PC-3 (cell line): ENCODE measurements at regions not wholly inside any gene's neighbourhood (a gene's known extent, or its start where the extent isn't known, plus 50 kb on each side); places are given as distances from the start of the nearest gene placed in this dataset.

Experiments
- ATAC-seq: fragments of 200-7000 bp; cut with Tn5 transposase; 2 replicates; pipeline ENCODE4 v1.9.1; 2020; ENCODE audit warnings: mild to moderate bottlenecking, moderate library complexity
- BruUV-seq: library from RNA; stranded (reverse); fragments of 400-500 nt; replicated peaks from 2 replicates; lab custom pipeline; 2021; lab: Mats Ljungman, UMichigan
- CTCF ChIA-PET: fragments of 300-600 bp; sonication (Branson Sonifier 250); formaldehyde crosslinking; loops from one replicate; lab custom pipeline; 2022; ENCODE audit warnings: antibody characterized with exemption; lab: Charles Lee
- POLR2A ChIA-PET: fragments of 300-600 bp; sonication (Branson Sonifier 250); formaldehyde crosslinking; loops from one replicate; lab custom pipeline; 2022; ENCODE audit warnings: antibody characterized with exemption; ENCODE audit not compliant: unreplicated experiment; lab: Charles Lee
- DNase-seq: peaks from one replicate; pipeline ENCODE4 v3.0.0-alpha.2; 2015
- H2AFZ ChIP-seq: fragments of 300-600 bp; sonication (generic); 2 replicates; pipeline ENCODE4 v1.6.0; 2016; ENCODE audit warnings: antibody characterized with exemption, low read length
- H3F3A ChIP-seq: fragments of 300-600 bp; sonication (generic); one replicate; pipeline ENCODE4 v1.6.0; 2017; ENCODE audit warnings: antibody characterized with exemption, low read length, control low read depth, mild to moderate bottlenecking; ENCODE audit not compliant: unreplicated experiment
- H3K27ac ChIP-seq: fragments of 300-600 bp; sonication (generic); 2 replicates; pipeline ENCODE4 v1.5.1; 2016; ENCODE audit warnings: mild to moderate bottlenecking, low read length
- H3K27me3 ChIP-seq: fragments of 300-600 bp; sonication (generic); 2 replicates; pipeline ENCODE4 v1.6.1; 2016; ENCODE audit warnings: low read length, mixed read lengths
- H3K36me3 ChIP-seq: fragments of 300-600 bp; sonication (generic); 2 replicates; pipeline ENCODE4 v1.6.1; 2016; ENCODE audit warnings: low read depth, mixed run types, low read length, mixed read lengths
- H3K4me1 ChIP-seq: fragments of 300-600 bp; sonication (generic); 2 replicates; pipeline ENCODE4 v1.5.1; 2016; ENCODE audit warnings: low read length; ENCODE audit not compliant: insufficient read depth
- H3K4me2 ChIP-seq: fragments of 300-600 bp; sonication (generic); 2 replicates; pipeline ENCODE4 v1.6.0; 2016; ENCODE audit warnings: low read length
- H3K4me3 ChIP-seq: fragments of 300-600 bp; sonication (generic); 2 replicates; pipeline ENCODE4 v1.5.1; 2016; ENCODE audit warnings: mild to moderate bottlenecking, low read length, mixed read lengths
- H3K79me2 ChIP-seq: fragments of 300-600 bp; sonication (generic); 2 replicates; pipeline ENCODE4 v1.6.1; 2017; ENCODE audit warnings: low read length, mixed read lengths
- H3K9ac ChIP-seq: fragments of 300-600 bp; sonication (generic); 2 replicates; pipeline ENCODE4 v1.6.0; 2016; ENCODE audit warnings: mild to moderate bottlenecking, low read length
- H3K9me2 ChIP-seq: fragments of 300-600 bp; sonication (generic); replicated peaks from 2 replicates; pipeline ENCODE4 v1.6.1; 2016; ENCODE audit warnings: mixed run types, low read length, mixed read lengths
- H3K9me3 ChIP-seq: fragments of 300-600 bp; sonication (generic); 2 replicates; pipeline ENCODE4 v1.6.1; 2016; ENCODE audit warnings: low read length, mixed read lengths
- H4K20me1 ChIP-seq: fragments of 300-600 bp; sonication (generic); 2 replicates; pipeline ENCODE4 v1.6.1; 2016; ENCODE audit warnings: low read length, mixed read lengths
- EZH2 ChIP-seq: fragments of 300-600 bp; sonication (generic); IDR thresholded peaks from one replicate; pipeline ENCODE4 v1.6.1; 2017; ENCODE audit warnings: antibody characterized with exemption, mild to moderate bottlenecking, low read length; ENCODE audit not compliant: unreplicated experiment
- EZH2phosphoT487 ChIP-seq: fragments of 300-600 bp; sonication (generic); IDR thresholded peaks from 2 replicates; pipeline ENCODE4 v1.6.1; 2018; ENCODE audit warnings: mild to moderate bottlenecking, antibody characterized with exemption, low read length, borderline replicate concordance
- intact Hi-C: fragments of 100-400 bp; cut with micrococcal nuclease; formaldehyde crosslinking; loops from 2 replicates; pipeline ENCODE4 v1.9.0; 2023
- TF ChIP-seq, protein P1 (sequence below): fragments of 300-600 bp; sonication (generic); conservative IDR thresholded peaks from 2 replicates; pipeline ENCODE4 v1.5.1; 2017; ENCODE audit warnings: antibody characterized with exemption, low read depth, mild to moderate bottlenecking, low read length

- TF ChIP-seq, protein P1, sequence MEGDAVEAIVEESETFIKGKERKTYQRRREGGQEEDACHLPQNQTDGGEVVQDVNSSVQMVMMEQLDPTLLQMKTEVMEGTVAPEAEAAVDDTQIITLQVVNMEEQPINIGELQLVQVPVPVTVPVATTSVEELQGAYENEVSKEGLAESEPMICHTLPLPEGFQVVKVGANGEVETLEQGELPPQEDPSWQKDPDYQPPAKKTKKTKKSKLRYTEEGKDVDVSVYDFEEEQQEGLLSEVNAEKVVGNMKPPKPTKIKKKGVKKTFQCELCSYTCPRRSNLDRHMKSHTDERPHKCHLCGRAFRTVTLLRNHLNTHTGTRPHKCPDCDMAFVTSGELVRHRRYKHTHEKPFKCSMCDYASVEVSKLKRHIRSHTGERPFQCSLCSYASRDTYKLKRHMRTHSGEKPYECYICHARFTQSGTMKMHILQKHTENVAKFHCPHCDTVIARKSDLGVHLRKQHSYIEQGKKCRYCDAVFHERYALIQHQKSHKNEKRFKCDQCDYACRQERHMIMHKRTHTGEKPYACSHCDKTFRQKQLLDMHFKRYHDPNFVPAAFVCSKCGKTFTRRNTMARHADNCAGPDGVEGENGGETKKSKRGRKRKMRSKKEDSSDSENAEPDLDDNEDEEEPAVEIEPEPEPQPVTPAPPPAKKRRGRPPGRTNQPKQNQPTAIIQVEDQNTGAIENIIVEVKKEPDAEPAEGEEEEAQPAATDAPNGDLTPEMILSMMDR, result no peak
- TF ChIP-seq EZH2phosphoT487, result no peak
Observed at GRCh38 chrX:10365532-10366265, 208.9 kb downstream of the CLCN4 start.

GRCh38 chrX:10367406-10367805 is 210.6 kb downstream of the CLCN4 start:
- H4K20me1 ChIP-seq, result no peaks in the 10 kb centered on the region
- ChIA-PET CTCF (no interaction called here), POLR2A (no interaction called here)
- H3K27me3 ChIP-seq, result no peaks in the 10 kb centered on the region
- H3K4me3 ChIP-seq, result no peak overlapping the region
- TF ChIP-seq, protein P1, result no peak
- TF ChIP-seq EZH2phosphoT487 (no peak), EZH2 (no peak)
- intact Hi-C loops, result no loop called here
- H3K9ac ChIP-seq, result no peak overlapping the region
- no peaks in the 10 kb centered on the region for H3F3A ChIP-seq
- no peak overlapping the region for H3K27ac ChIP-seq
- no peaks in the 10 kb centered on the region for H3K4me1 ChIP-seq
- BruUV-seq, result no TSS peak
- ATAC-seq, result no peak
- no peak overlapping the region for H3K4me2 ChIP-seq
- H2AFZ ChIP-seq, result no peak overlapping the region
- H3K9me3 ChIP-seq, result no peaks in the 10 kb centered on the region
- H3K79me2 ChIP-seq, result no peaks in the 10 kb centered on the region
- no peak for DNase-seq
- H3K36me3 ChIP-seq, result no peaks in the 10 kb centered on the region
- H3K9me2 ChIP-seq, result no peaks in the 10 kb centered on the region

More at GRCh38 chrX:10365532-10366265, 208.9 kb downstream of the CLCN4 start:
- ChIA-PET CTCF (interaction anchor here (0.6 kb wide), 1 partner anchor 842 kb away, joined by 4 read pairs; no protein-coding TSS in a partner anchor), POLR2A (interaction anchor here (0.6 kb wide), 1 partner anchor 127 kb away, joined by 3 read pairs; no protein-coding TSS in a partner anchor)
- no peak overlapping the region for H3K27ac ChIP-seq
- H3K9me3 ChIP-seq, result no peaks in the 10 kb centered on the region
- no peaks in the 10 kb centered on the region for H3F3A ChIP-seq
- H3K4me3 ChIP-seq, result no peak overlapping the region
- intact Hi-C loops, result no loop called here
- H3K79me2 ChIP-seq, result no peaks in the 10 kb centered on the region
- H3K36me3 ChIP-seq, result no peaks in the 10 kb centered on the region
- H3K4me2 ChIP-seq, result no peak overlapping the region
- no peaks in the 10 kb centered on the region for H4K20me1 ChIP-seq
- DNase-seq (no peak), ATAC-seq (no peak)
- H3K9me2 ChIP-seq, result no peaks in the 10 kb centered on the region
- H2AFZ ChIP-seq, result no peak overlapping the region
- no peaks in the 10 kb centered on the region for H3K4me1 ChIP-seq
- no peaks in the 10 kb centered on the region for H3K27me3 ChIP-seq
- no peak overlapping the region for H3K9ac ChIP-seq
- no TSS peak for BruUV-seq

- no peaks in the 10 kb centered on the region for H3K27me3 ChIP-seq
- DNase-seq (no peak), ATAC-seq (no peak)
- H3K9me3 ChIP-seq, result no peaks in the 10 kb centered on the region
- H3K4me2 ChIP-seq, result no peak overlapping the region
- H2AFZ ChIP-seq, result no peak overlapping the region
- POLR2A ChIA-PET, result no interaction called here
- H3K27ac ChIP-seq, result no peak overlapping the region
- H3F3A ChIP-seq, result no peaks in the 10 kb centered on the region
- CTCF ChIA-PET, result no interaction called here
- no peaks in the 10 kb centered on the region for H4K20me1 ChIP-seq
- no peak overlapping the region for H3K9ac ChIP-seq
- TF ChIP-seq EZH2 (no peak), EZH2phosphoT487 (no peak)
- TF ChIP-seq, protein P1, result no peak
- no TSS peak for BruUV-seq
- H3K36me3 ChIP-seq, result no peaks in the 10 kb centered on the region
- no peaks in the 10 kb centered on the region for H3K9me2 ChIP-seq
- intact Hi-C loops, result no loop called here
- no peaks in the 10 kb centered on the region for H3K79me2 ChIP-seq
- no peaks in the 10 kb centered on the region for H3K4me1 ChIP-seq
- no peak overlapping the region for H3K4me3 ChIP-seq
Observed at GRCh38 chrX:10370976-10371375, 214.2 kb downstream of the CLCN4 start.
